HepG2 (cell line): ENCODE measurements at regions not wholly inside any gene's neighbourhood (a gene's known extent, or its start where the extent isn't known, plus 50 kb on each side); places are given as distances from the start of the nearest gene placed in this dataset.

ENCODE experiments used
- CTCF ChIP-seq: sonication (generic); formaldehyde crosslinking; IDR thresholded peaks from 2 replicates; pipeline ENCODE4 v1.5.0; 2020; ENCODE audit warnings: mild to moderate bottlenecking, missing genetic modification reagents, moderate library complexity
- PBX3 ChIP-seq: sonication (generic); formaldehyde crosslinking; IDR thresholded peaks from 2 replicates; pipeline ENCODE4 v1.8.1; 2023; ENCODE audit warnings: missing genetic modification reagents, inconsistent platforms, borderline replicate concordance
- SSRP1 ChIP-seq: IDR thresholded peaks from 2 replicates; pipeline ENCODE4 v1.6.1; 2016; ENCODE audit warnings: control low read depth
- ZNF292 ChIP-seq: sonication (generic); formaldehyde crosslinking; IDR thresholded peaks from 2 replicates; pipeline ENCODE4 v1.8.1; 2022; ENCODE audit warnings: mild to moderate bottlenecking, low read depth, missing genetic modification reagents, borderline replicate concordance

GRCh38 chr2:149661844-149662243, 74.3 kb upstream of the MMADHC start:
- TF ChIP-seq CTCF (CRISPR knock-in tag) (no peak), PBX3 (CRISPR knock-in tag) (no peak), SSRP1 (CRISPR knock-in tag) (no peak), ZNF292 (CRISPR knock-in tag) (no peak)
